Motor neuron (in vitro differentiated cells): ENCODE measurements at regions not wholly inside any gene's neighbourhood (a gene's known extent, or its start where the extent isn't known, plus 50 kb on each side); places are given as distances from the start of the nearest gene placed in this dataset.

ENCODE experiments used
- ATAC-seq, 8 experiments: fragments of 200-7000 bp; cut with Tn5 transposase; replicated peaks in 6 of 8; 2 replicates each; pipeline ENCODE4 v1.8.0; 2021; ENCODE audit warnings: mild to moderate bottlenecking in 8 of 8, moderate library complexity in 8 of 8
- H3K27ac ChIP-seq, 2 donors: fragments of 250-450 bp; sonication (Bioruptor Pico); 2 replicates each; pipeline ENCODE4 v1.9.0; 2021; ENCODE audit warnings: antibody characterized with exemption in 2 of 2, mild to moderate bottlenecking in 2 of 2, moderate library complexity in 1 of 2
- H3K4me1 ChIP-seq, 2 donors: fragments of 250-450 bp; sonication (Bioruptor Pico); replicated peaks in 1 of 2; 2 replicates each; pipeline ENCODE4 v1.6.1; 2021; ENCODE audit warnings: antibody characterized with exemption in 2 of 2, mild to moderate bottlenecking in 2 of 2, moderate library complexity in 1 of 2
- H3K4me3 ChIP-seq, 5 donors: fragments of 250-450 bp; sonication (Bioruptor Pico); 2 replicates each; pipeline ENCODE4 v1.9.0; 2021; ENCODE audit warnings: antibody characterized with exemption in 5 of 5, mild to moderate bottlenecking in 5 of 5, moderate library complexity in 4 of 5
- WGBS, 10 experiments: fragments of 450-650 bp; shearing (Covaris generic); methylation state at CpG; one replicate each; pipeline ENCODE4 v1.0.0; 2022; 5-methylcytosine and 5-hydroxymethylcytosine counted together
- in situ Hi-C, 9 experiments: fragments of 400-800 bp; cut with MboI; loops; one replicate each; pipeline ENCODE4 v1.15.0; 2021; ENCODE audit warnings: low sequenced_read_pairs in 9 of 9, low pct_unique_long_range_greater_than_20kb in 2 of 9; ENCODE audit not compliant: unreplicated experiment in 9 of 9

GRCh38 chr11:129503646-129504045, 128.0 kb downstream of the BARX2 start:
- in situ Hi-C loops = no loop called here
- no peak for ATAC-seq

GRCh38 chr11:129505266-129505665, 129.6 kb downstream of the BARX2 start:
- no peak overlapping the region for H3K27ac ChIP-seq
- H3K4me1 ChIP-seq = no peaks in the 10 kb centered on the region
- no peak for ATAC-seq
- no peak overlapping the region for H3K4me3 ChIP-seq
- 0 to 83% (median 42%) methylated on average over 1 to 2 of the region's 2 CpGs; no CpG with 5 or more reads in 1 of the 10 experiments for WGBS, 10 experiments
- in situ Hi-C loops = no loop called here

More at GRCh38 chr11:129503646-129504045, 128.0 kb downstream of the BARX2 start:
- Histone ChIP-seq H3K27ac (no peak overlapping the region), H3K4me3 (no peak overlapping the region), H3K4me1 (no peaks in the 10 kb centered on the region)
- 0 to 89% (median 50%) methylated on average over 1 to 2 of the region's 2 CpGs; no CpG with 5 or more reads in 3 of the 10 experiments for WGBS, 10 experiments

GRCh38 chr11:129508163-129508562, 132.5 kb downstream of the BARX2 start:
- ATAC-seq = no peak
- Histone ChIP-seq H3K27ac (no peak overlapping the region), H3K4me1 (no peaks in the 10 kb centered on the region), H3K4me3 (no peak overlapping the region)
- in situ Hi-C loops = no loop called here
- 20 to 100% (median 77%) methylated on average over 1 to 4 of the region's 4 CpGs; no CpG with 5 or more reads in 2 of the 10 experiments for WGBS, 10 experiments

GRCh38 chr11:129528296-129528695, 152.6 kb downstream of the BARX2 start:
- H3K27ac ChIP-seq = no peak overlapping the region
- no peak for ATAC-seq
- H3K4me1 ChIP-seq = no peaks in the 10 kb centered on the region
- WGBS, 10 experiments = 0 to 78% (median 40%) methylated on average over 1 to 2 of the region's 2 CpGs; no CpG with 5 or more reads in 5 of the 10 experiments
- H3K4me3 ChIP-seq = no peak overlapping the region
- in situ Hi-C loops = no loop called here

GRCh38 chr11:129530154-129530895, 154.7 kb downstream of the BARX2 start:
- ATAC-seq = no peak
- Histone ChIP-seq H3K4me1 (no peaks in the 10 kb centered on the region), H3K27ac (no peak overlapping the region), H3K4me3 (no peak overlapping the region)
- WGBS, 10 experiments = 6 to 100% (median 57%) methylated on average over 1 to 7 of the region's 7 CpGs; no CpG with 5 or more reads in 1 of the 10 experiments
- in situ Hi-C loops = no loop called here

GRCh38 chr11:129533395-129533794, 157.7 kb downstream of the BARX2 start:
- ATAC-seq = no peak
- in situ Hi-C loops = no loop called here
- Histone ChIP-seq H3K4me3 (no peak overlapping the region), H3K4me1 (no peaks in the 10 kb centered on the region), H3K27ac (no peak overlapping the region)

GRCh38 chr11:129536338-129536737, 160.7 kb downstream of the BARX2 start:
- no peak overlapping the region for H3K27ac ChIP-seq
- ATAC-seq = no peak

GRCh38 chr11:129538323-129538722, 162.7 kb downstream of the BARX2 start:
- ATAC-seq = no peak
- Histone ChIP-seq H3K27ac (no peak overlapping the region), H3K4me3 (no peak overlapping the region), H3K4me1 (no peaks in the 10 kb centered on the region)
- in situ Hi-C loops = no loop called here
- WGBS, 10 experiments = 17 to 100% (median 73%) methylated on average over 1 to 2 of the region's 2 CpGs; no CpG with 5 or more reads in 3 of the 10 experiments

More at GRCh38 chr11:129536338-129536737, 160.7 kb downstream of the BARX2 start:
- Histone ChIP-seq H3K4me3 (no peak overlapping the region), H3K4me1 (no peaks in the 10 kb centered on the region)
- 0 to 73% (median 45%) methylated on average over 1 of the region's 1 CpG; no CpG with 5 or more reads in 2 of the 10 experiments for WGBS, 10 experiments
- in situ Hi-C loops = no loop called here

GRCh38 chr11:129543515-129544290, 168.1 kb downstream of the BARX2 start:
- Histone ChIP-seq H3K4me1 (no peaks in the 10 kb centered on the region), H3K4me3 (no peak overlapping the region), H3K27ac (no peak overlapping the region)
- 20 to 94% (median 69%) methylated on average over 1 to 2 of the region's 3 CpGs; no CpG with 5 or more reads in 2 of the 10 experiments for WGBS, 10 experiments
- ATAC-seq = no peak
- in situ Hi-C loops = no loop called here

GRCh38 chr11:129544691-129545090, 169.0 kb downstream of the BARX2 start:
- no peak for ATAC-seq
- H3K4me3 ChIP-seq = no peak overlapping the region
- 0 to 86% (median 33%) methylated on average over 1 of the region's 1 CpG; no CpG with 5 or more reads in 2 of the 10 experiments for WGBS, 10 experiments
- H3K4me1 ChIP-seq = no peaks in the 10 kb centered on the region
- no peak overlapping the region for H3K27ac ChIP-seq
- in situ Hi-C loops = no loop called here

- no peak overlapping the region for H3K27ac ChIP-seq
- no peak overlapping the region for H3K4me3 ChIP-seq
- ATAC-seq = no peak
- in situ Hi-C loops = no loop called here
- no peaks in the 10 kb centered on the region for H3K4me1 ChIP-seq
- WGBS, 10 experiments = 0 to 100% (median 60%) methylated on average over 1 to 4 of the region's 4 CpGs; no CpG with 5 or more reads in 1 of the 10 experiments
Measured at GRCh38 chr11:129546266-129546665, 170.6 kb downstream of the BARX2 start.

- ATAC-seq = no peak
- in situ Hi-C loops = no loop called here
Measured at GRCh38 chr11:129557421-129557820, 181.8 kb downstream of the BARX2 start.

GRCh38 chr11:129569007-129569406, 193.4 kb downstream of the BARX2 start:
- no peak for ATAC-seq
- Histone ChIP-seq H3K27ac (no peak overlapping the region), H3K4me3 (no peak overlapping the region), H3K4me1 (no peaks in the 10 kb centered on the region)
- 40 to 94% (median 80%) methylated on average over 1 to 2 of the region's 3 CpGs; no CpG with 5 or more reads in 5 of the 10 experiments for WGBS, 10 experiments
- in situ Hi-C loops = no loop called here

More at GRCh38 chr11:129557421-129557820, 181.8 kb downstream of the BARX2 start:
- H3K4me1 ChIP-seq = no peaks in the 10 kb centered on the region
- H3K4me3 ChIP-seq = no peak overlapping the region
- WGBS, 10 experiments = 20 to 83% (median 60%) methylated on average over 2 of the region's 4 CpGs; no CpG with 5 or more reads in 7 of the 10 experiments
- H3K27ac ChIP-seq = no peak overlapping the region
